ENCODE measurements at regions not wholly inside any gene's neighbourhood (a gene's known extent, or its start where the extent isn't known, plus 50 kb on each side); places are given as distances from the start of the nearest gene placed in this dataset.

- TF ChIP-seq GATA2 (IDR thresholded peaks at IDR 0.05; ENCODE audit: low read depth, low read length) (no peak), GATA3 (IDR thresholded peaks at IDR 0.05; ENCODE audit: low read depth, low read length) (no peak)
Measured at GRCh38 chr5:125630237-125630636, 793.0 kb upstream of the GRAMD2B start.

DNA sequence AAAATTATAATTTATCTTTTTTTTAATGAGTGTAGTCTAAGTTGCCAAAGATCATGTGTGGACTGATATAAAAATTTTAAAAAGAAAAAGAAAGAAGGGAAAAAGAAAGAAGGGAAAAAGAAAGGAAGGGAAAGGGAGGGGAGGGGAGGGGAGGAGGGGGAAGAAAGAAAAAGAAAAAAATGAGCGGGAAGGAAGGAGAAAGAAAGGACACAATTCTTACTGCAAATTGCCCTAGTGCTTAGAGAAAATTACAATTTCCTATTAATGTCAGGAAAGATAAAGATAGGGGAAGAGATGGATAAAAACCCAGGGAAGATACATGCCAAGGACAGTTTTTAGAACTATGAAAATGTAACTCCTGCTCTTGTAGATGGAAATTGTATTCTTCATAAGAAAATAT is 789.7 kb upstream of the GRAMD2B start:
- TF ChIP-seq GATA2 (IDR thresholded peaks at IDR 0.05; ENCODE audit: low read depth, low read length) (no peak), GATA3 (IDR thresholded peaks at IDR 0.05; ENCODE audit: low read depth, low read length) (no peak)

DNA sequence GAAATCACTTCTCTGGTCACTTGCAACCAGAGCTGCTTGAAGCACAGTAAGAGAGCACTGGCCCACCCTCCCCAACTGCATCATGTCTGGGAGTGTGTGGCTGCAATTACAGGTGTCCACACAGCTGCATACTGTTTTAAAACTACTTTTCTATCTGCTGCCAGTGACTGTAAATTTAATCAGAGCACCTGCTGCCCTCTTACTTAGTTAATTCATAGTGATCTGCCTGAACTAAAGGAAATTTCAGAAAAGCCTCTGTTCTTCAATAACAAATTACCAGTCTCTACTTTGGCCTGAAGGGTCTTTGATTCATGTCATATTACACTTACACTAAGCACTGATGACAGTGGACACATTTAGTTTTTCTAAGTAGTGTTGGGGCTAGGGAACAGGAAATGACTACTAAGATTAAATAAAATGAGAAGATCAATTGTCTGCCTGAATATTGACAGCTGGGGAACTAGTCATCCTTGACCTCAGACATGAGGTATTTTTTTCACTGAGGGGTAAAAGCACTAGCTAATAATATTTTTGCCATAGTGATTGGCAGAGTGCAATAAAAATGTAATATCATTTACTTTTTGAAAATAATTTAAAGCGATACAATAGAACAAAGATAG is 788.9 kb upstream of the GRAMD2B start:
- TF ChIP-seq GATA3 (IDR thresholded peaks at IDR 0.05; ENCODE audit: low read depth, low read length) = no peak
- no peak for TF ChIP-seq GATA2 (IDR thresholded peaks at IDR 0.05; ENCODE audit: low read depth, low read length)

GRCh38 chr5:125639858-125640257 is 783.4 kb upstream of the GRAMD2B start:
- no peak for TF ChIP-seq GATA3 (IDR thresholded peaks at IDR 0.05; ENCODE audit: low read depth, low read length)
- TF ChIP-seq GATA2 (IDR thresholded peaks at IDR 0.05; ENCODE audit: low read depth, low read length) = no peak

DNA sequence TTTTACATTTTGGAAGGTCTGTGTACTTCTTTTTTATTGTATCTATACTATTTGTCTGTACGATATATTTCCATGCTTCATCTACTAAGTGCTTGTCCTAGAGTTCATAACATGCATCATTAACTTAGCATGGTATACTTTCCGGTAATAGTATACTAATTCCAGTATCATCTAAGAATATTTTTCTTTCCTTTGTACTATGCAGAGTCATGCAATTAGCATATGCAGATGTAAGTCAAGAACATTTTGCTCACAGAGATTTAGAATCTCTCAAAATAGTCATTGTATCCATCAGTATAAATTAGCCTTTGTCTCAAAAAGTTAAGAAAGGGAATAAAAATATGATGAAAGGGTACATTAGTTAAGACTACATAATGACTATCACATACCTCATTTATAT is 770.4 kb upstream of the GRAMD2B start:
- no peak for TF ChIP-seq GATA2 (IDR thresholded peaks at IDR 0.05; ENCODE audit: low read depth, low read length)
- no peak for TF ChIP-seq GATA3 (IDR thresholded peaks at IDR 0.05; ENCODE audit: low read depth, low read length)

DNA sequence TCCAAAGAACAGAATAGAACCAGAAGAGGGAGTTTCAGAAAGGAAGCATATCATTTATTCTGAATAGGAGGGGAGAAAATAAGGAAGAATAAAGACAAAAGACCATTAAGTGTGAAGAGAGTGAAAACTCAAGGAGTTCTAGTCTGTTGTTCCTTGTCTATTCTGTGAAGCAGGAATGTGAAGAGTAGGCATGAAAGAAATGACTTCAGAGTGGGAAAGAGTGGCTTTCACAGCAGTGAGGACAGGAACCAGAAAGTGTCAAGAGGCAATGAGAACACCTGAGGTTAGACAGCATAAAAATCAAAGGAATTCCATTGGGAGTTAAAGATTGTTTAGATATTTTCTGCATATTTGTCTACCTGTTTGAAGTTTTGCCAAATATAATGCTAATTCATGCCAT is 768.8 kb upstream of the GRAMD2B start:
- TF ChIP-seq GATA2 (IDR thresholded peaks at IDR 0.05; ENCODE audit: low read depth, low read length) (no peak), GATA3 (IDR thresholded peaks at IDR 0.05; ENCODE audit: low read depth, low read length) (no peak)

DNA sequence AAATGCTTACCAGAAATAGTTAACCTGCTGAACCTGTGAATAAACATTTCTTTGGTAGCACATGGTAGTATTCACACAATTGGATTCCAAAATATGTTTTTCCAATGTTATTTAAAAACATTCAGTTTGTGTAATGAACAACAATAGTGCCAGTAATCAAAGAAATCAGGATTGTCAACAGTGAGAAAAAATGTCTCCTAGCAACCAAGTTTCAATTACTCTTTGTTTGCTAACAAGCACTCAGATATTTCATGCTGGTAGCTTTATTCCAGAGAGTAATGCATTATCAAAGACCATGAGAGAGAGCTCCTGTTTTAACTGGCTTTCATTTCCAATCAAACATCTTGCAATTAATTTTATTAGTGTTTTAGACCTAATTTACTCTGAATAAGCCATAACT is 768.1 kb upstream of the GRAMD2B start:
- TF ChIP-seq GATA2 (IDR thresholded peaks at IDR 0.05; ENCODE audit: low read depth, low read length) (no peak), GATA3 (IDR thresholded peaks at IDR 0.05; ENCODE audit: low read depth, low read length) (no peak)

DNA sequence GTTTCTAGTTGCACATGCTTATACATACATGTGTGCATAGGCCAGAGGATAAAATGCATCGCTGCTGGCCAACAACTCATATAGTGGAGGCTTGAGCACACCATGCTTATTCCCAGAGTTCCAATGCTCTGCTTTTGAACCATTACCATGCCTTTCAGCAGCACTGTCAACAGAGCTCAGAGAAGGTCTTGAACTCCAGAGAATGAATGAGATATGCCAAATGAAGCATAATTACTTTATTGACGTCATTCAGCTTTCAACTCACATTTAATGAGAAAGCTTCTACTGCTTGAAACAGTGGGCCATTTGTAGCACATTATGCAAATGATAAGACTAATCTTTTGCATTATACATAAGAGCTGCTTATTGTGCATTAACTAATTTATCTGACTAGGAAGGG is 765.3 kb upstream of the GRAMD2B start:
- TF ChIP-seq GATA3 (IDR thresholded peaks at IDR 0.05; ENCODE audit: low read depth, low read length) (no peak), GATA2 (IDR thresholded peaks at IDR 0.05; ENCODE audit: low read depth, low read length) (no peak)

DNA sequence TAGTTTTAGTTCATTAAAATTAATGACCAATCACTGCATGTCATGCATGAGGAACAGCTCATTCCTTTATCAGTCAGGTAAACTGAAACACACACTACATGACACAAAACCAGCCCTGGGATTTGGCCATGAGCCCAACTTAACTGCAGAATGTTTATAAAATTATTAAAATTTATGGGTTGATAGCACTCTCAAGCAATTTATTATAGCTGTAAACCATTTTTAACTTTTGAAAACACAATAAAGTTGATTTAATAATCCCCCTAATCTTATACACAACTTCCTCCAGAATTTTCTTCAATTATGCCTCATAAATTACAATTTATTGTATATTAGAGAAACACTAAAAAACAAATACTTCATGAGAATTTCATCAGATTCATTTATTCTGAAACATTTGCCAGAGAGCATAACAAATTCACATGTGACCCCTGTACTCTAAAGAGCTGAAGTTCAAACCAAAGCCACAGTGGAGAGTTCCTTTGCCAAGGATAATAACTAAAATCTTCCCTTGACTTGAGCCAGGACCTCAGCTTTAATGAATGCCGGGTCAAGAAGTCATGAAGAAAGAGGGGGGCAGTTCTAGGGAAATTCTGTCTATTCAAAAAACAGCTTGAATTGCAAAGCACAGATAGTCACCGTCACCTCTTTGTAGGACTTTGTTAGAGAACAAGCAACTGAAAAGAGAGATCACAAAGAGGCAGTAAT is 763.7 kb upstream of the GRAMD2B start:
- TF ChIP-seq GATA2 (IDR thresholded peaks at IDR 0.05; ENCODE audit: low read depth, low read length) (no peak), GATA3 (IDR thresholded peaks at IDR 0.05; ENCODE audit: low read depth, low read length) (no peak)

- no peak for TF ChIP-seq GATA2 (IDR thresholded peaks at IDR 0.05; ENCODE audit: low read depth, low read length)
- TF ChIP-seq GATA3 (IDR thresholded peaks at IDR 0.05; ENCODE audit: low read depth, low read length) = no peak
Measured at GRCh38 chr5:125660231-125660895, 762.8 kb upstream of the GRAMD2B start.

DNA sequence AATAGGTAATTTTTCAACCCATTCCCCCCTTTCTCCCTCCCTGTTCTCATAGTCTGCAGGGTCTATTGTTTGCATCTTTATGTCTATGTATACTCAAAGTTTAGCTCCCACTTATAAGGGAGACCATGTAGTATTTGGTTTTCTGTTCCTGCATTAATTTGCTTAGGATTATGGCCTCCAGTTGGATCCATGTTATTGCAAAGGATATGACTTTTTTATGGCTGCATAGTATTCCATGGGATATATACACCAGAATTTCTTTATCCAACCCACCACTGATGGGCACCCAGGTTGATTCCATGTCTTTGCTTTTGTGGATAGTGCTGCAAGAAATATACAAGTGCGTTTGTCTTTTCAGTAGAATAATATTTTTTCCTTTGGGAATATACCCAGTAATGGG is 761.6 kb upstream of the GRAMD2B start:
- TF ChIP-seq GATA2 (IDR thresholded peaks at IDR 0.05; ENCODE audit: low read depth, low read length) = no peak

GRCh38 chr5:125668884-125669283 is 754.3 kb upstream of the GRAMD2B start:
- no peak for TF ChIP-seq GATA3 (IDR thresholded peaks at IDR 0.05; ENCODE audit: low read depth, low read length)
- no peak for TF ChIP-seq GATA2 (IDR thresholded peaks at IDR 0.05; ENCODE audit: low read depth, low read length)

GRCh38 chr5:125673359-125673950 is 749.8 kb upstream of the GRAMD2B start:
- TF ChIP-seq GATA3 (IDR thresholded peaks at IDR 0.05; ENCODE audit: low read depth, low read length) = no peak
- no peak for TF ChIP-seq GATA2 (IDR thresholded peaks at IDR 0.05; ENCODE audit: low read depth, low read length)

- TF ChIP-seq GATA3 (IDR thresholded peaks at IDR 0.05; ENCODE audit: low read depth, low read length) (no peak), GATA2 (IDR thresholded peaks at IDR 0.05; ENCODE audit: low read depth, low read length) (no peak)
Measured at GRCh38 chr5:125679522-125679921, 743.7 kb upstream of the GRAMD2B start.

DNA sequence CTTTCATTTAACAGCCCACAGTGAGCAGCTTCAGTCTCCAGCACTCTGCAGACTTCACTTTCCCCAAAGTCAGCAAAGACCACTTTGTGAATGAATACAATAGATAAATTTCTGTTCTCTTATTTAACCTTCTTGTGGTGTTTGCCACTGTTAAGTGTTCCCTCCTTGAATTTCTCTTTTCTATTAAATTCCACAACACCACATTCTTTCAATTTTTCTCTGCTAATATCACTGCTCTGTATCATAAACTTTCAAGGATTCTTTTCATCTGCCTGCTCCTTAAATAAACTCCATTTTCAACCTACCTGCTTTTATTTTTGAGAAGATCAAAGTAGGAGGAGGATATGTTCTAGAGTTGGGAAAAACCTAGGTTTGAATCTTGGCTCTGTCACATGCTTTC is 739.5 kb upstream of the GRAMD2B start:
- TF ChIP-seq GATA3 (IDR thresholded peaks at IDR 0.05; ENCODE audit: low read depth, low read length) (no peak), GATA2 (IDR thresholded peaks at IDR 0.05; ENCODE audit: low read depth, low read length) (no peak)

Data from SH-SY5Y (cell line).